SW 1271 (cell line): ENCODE measurements at regions not wholly inside any gene's neighbourhood (a gene's known extent, or its start where the extent isn't known, plus 50 kb on each side); places are given as distances from the start of the nearest gene placed in this dataset.

ENCODE experiments used
- DNase-seq, 2 experiments: peaks; one replicate each; lab custom pipeline; 2025; lab: John Stamatoyannopoulos, UW

DNA sequence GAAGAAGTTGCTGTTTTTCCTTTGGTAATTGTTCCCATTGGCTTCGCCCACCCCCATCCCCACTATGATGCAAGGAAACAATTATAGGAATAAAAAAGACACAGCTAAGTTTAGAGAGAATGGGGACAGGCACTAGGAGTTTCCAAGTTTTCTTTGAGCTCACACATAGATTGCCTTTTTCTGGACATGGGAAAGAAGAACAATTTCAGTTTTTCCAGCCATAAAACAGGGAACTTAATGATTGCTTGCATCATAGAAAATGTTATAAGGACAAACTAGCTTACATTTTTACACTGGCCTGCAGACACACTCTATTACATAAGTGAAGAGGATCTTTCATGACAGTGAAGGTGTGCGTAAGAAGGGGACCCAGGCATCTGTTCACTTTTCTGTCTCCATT, 142.3 kb upstream of the ZFHX3 start:
- no peak for DNase-seq

GRCh38 chr16:73189136-73189535, 141.2 kb upstream of the ZFHX3 start:
- DNase-seq, result no peak

GRCh38 chr16:73186752-73187601, 139.0 kb upstream of the ZFHX3 start:
- no peak for DNase-seq

DNA sequence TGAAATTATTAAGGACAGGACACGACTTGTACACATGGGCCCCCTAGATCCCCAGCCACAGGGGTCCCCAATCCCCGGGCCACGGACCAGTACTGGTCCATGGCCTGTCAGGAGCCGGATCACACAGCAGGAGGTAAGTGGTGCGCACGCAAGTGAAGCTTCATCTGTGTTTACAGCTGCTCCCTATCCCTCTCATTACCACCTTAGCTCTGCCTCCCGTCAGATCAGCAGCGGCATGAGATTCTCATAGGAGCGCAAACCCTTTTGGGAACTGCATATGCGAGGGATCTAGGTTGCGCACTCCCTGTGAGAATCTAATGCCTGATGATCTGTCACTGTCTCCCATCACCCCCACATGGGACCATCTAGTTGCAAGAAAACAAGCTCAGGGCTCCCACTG, 137.8 kb upstream of the ZFHX3 start:
- no peak for DNase-seq

DNA sequence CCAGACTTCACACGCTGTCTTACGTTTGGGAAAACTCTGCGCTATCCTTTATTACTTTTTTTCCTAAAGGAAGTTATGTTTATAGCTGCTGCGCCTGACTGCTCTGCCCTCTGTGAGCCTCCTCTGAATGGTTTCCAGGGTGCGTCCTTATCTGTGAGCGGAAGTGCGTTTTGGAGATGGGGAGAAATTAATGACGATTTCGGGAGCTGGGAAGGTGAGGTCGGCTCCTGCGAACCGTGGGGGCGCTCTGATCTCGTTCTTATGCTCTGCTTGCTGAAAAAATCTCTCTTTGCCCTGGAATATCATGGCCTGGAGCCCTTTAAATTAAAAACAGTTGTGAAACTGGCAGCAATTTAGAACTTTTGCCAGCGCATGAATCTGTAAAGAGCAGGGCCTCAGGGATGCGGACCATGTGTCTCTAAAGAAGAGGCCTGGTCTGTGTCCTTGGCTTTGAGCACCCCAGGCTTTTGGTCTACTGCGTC, 135.7 kb upstream of the ZFHX3 start:
- no peak for DNase-seq

DNA sequence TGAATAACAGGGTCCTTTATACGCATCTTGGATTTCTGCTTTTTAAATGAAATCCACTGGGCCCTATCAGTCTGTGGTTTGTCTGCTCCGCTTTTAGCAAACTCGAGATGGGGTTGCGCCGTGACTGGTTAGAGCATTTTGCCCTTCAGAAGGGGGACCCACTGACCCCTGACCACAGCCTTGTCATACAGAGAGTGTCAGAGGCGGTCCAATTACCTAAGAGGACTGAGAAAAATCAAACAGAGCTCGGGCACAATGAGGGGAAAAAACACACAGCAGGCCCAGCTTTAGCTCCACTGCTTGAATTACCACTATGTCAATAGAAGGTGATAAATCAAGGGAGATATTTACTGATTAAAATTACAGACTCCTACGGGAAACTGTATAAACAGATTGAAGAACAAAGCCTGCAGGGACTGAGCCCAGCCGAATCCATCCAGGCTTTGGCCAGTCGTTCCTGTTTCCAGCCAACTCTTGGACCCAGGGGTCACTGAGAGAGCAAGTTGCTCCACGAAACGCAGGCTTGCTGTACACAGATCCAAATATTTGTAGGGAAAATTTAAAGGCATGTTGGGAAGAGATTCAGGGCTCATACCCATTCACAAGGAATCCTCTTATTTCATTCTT, 131.9 kb upstream of the ZFHX3 start:
- DNase-seq, result no peak

DNA sequence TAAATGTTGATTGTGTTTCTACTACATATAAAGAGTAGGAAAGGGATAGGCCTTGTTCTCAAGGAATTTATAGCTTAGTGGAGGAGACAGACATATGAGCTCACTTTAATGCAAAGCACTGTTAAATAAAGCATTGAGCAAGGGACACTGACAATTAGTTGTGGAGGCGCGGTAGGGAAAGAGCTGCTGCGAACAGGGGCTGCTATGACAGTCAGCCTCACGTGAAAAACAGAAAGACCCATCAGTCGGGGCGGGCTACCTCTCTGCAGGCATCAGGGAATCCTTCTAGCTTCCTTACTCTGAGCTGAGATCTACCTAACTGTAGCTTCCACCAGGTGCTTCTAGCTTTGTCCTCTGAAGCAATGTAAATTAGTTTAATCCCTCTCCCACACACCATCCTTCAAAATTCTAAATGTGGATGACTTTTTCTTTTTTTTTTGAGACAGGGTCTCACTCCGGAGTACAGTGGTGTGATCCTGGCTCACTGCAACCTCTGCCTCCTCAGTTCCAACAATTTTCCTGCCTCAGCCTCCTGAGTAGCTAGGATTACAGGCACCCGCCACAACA, 129.9 kb upstream of the ZFHX3 start:
- no peak for DNase-seq

- DNase-seq, result peak; percentile 14 to 24
Observed at GRCh38 chr16:73176577-73177013, 128.7 kb upstream of the ZFHX3 start.

GRCh38 chr16:73172973-73173709, 125.2 kb upstream of the ZFHX3 start:
- no peak for DNase-seq

GRCh38 chr16:73172241-73172972, 124.5 kb upstream of the ZFHX3 start:
- no peak for DNase-seq

- DNase-seq, result no peak
Observed at GRCh38 chr16:73171901-73172240, 123.9 kb upstream of the ZFHX3 start.

DNA sequence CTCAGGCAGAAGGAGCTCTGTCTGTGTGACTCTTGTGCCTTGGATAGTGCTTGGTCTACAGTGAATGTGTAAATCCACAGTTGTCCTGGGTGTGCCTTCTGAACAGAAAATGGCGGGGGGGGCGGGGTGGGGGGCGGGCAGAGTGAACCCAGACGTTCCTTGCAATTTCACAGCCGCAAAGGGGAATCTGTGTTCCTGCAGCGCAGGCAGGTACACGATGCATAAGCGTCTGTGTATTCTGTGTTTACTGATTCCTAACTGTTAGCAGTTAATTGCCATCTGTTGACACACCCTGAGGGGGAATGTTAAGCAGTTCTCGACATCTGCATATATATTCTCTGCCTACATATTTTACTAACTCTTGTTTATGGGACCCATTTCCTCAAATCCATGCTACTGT, 123.5 kb upstream of the ZFHX3 start:
- no peak for DNase-seq

DNA sequence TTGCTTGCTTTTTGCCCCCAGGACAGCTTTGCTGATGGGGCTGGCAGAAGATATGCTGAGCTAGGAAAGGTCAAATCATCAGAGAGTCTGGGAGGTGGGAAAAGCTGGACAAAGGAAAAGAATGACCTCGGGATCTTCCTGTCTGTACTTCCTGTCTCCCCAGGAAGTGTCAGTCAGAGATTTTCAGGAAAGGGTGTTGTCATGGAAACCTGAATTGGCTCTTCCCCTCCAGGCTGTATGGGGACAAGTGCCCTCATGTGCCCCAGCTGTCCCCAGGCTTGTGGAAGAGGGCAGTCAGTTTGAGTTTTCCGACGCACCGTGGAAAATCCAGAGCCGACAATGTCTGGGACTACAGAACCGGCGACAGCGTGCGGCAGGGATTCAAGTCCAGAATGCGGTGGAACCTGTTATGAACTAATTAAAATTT, 122.7 kb upstream of the ZFHX3 start:
- DNase-seq, result no peak

DNA sequence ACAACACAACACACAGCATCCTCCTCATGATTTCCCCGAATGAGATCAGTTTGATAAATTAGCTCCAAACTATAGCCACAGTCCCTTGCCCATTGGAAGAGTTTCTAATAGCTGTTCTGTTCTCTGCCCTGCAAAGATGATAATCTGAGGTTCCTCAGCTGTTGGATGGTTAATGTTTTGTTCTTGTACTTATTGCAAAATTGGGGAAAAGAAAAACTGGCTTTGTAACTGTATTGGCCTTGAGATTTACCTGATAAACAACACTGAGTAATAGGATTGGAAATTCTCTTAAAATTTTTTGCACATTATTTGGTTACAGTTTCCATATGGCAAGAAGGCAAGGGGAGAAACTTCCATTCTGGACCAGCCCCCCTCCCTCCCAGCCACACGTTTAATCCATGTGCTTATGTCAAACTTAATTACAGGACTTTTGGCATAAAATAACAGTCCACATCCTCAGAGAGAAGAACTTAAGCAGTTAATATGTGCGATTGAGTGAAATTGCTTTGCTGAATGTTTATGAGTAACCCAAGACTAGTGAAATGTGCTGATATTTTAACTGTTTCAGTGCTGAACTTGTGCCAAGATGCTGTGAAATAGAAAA, 119.1 kb upstream of the ZFHX3 start:
- no peak for DNase-seq

DNA sequence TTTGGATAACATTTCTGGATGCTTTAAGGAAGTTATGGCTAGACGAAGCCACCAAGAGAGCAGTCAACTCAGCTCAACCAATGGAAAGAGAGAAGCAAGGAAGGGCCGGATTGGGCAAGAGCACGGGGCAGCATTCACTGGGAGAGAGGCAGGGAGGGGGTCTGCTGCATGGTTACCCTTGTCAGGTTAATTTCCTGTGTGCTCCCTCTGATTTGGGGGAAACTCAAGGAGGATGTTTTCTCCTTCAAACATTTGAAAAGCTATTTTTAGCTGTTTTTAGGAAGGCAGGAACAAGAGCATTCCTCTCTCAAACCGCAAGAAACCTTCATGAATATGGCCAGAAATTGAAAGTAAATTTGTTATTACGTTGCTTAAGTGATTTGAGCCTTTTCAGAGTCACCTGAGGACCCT, 118.5 kb upstream of the ZFHX3 start:
- no peak for DNase-seq

DNA sequence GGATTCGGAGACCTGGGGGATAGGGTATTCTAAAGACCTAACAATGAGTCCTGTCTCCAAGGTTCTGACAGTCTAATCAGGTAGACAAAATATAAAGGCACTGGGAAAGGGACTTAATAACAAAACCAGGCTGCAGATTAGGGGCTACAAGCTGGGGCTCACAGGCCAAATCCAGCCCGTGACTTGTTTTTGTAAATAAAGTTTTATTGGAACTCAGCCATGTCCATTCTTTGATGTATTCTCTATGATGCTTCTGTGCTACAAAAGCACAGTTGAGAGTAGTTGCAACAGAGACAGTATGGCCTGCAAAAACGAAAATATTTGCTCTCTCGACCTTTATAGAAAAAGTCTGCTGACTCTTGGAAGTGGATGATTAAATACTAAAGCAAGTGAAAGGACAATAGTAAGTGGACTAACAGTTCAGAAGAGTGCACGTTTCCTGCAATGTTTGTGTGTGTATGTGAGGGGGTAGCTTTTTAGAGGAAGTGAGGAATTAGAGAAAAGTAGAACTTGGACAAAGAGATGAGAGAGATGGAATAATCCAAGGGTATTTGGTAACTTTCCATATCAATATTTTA, 115.4 kb upstream of the ZFHX3 start:
- no peak for DNase-seq

DNA sequence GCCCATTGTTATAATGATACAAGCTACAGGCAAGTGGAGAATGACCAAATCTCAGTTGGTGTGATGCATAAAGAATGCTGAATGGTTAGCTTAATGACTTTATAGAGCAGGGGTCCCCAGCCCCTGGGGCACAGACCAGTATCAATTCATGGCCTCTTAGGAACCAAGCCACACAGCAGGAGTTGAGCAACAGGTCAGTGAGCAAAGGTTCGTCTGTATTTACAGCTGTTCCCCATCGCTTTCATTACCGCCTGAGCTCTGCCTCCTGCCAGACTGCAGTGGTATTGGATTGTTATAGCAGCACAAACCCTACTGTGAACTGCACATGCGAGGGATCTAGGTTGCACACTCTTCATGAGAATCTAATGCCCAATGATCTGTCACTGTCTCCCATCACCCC, 114.0 kb upstream of the ZFHX3 start:
- DNase-seq, result no peak

- no peak for DNase-seq
Observed at GRCh38 chr16:73159296-73159695, 111.4 kb upstream of the ZFHX3 start.

DNA sequence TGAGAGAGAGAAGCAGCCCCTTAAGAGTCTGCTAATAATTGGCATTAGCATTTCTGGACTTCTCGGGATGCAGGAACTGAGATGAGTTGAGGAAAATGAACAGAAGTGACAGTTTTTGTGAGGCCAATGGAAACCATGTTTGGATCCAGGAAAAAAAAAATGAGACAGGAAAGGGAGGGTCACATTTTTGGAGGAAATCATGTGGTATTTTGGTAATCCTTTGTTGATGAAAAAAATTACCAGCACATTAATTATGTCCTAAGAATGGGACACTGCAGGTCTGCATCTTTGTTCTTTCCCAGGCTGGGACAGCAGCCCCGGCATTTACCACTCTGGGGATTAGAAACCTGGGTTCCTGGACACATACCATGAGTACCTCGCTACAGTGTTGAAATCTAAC, 109.9 kb upstream of the ZFHX3 start:
- no peak for DNase-seq

DNA sequence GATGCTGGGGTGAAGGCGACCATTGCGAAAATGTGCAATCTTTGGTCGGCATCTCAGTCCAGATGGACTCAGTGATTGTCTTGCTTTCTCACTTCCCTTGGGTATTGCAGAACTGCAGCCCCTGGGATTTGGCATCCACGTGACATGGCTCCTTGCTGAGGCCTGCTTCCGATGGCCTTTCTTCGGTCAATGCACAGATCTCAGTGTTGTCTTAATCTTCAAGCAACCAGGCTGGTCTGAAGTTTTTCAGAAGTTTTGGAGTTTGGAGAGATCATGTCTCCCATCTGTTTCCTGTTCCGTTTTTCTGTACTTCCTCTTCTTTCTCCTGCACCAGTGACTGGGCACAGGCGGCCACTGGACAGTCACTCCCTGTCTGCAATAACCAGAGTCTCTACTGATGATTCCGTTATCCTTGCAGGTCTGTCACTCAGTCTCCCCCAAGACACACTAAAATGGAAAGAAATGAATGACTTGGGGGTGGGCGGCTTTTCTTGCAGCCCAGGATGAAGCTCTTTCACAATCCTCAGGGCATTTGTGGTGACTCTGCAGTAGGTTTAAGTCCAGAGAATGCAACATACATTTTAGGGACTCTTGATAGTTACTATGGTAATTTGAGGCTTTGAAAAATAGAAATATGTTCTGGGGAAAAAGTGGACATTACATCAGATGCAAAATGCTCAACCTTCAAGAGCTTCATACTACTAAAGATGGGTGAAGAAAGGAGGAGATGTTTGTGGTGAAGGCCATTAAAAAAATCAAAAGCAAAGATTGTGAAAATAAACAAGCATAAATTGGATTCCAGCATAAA, 106.3 kb upstream of the ZFHX3 start:
- DNase-seq, result no peak
